ENCODE measurements at regions not wholly inside any gene's neighbourhood (a gene's known extent, or its start where the extent isn't known, plus 50 kb on each side); places are given as distances from the start of the nearest gene placed in this dataset.

DNA sequence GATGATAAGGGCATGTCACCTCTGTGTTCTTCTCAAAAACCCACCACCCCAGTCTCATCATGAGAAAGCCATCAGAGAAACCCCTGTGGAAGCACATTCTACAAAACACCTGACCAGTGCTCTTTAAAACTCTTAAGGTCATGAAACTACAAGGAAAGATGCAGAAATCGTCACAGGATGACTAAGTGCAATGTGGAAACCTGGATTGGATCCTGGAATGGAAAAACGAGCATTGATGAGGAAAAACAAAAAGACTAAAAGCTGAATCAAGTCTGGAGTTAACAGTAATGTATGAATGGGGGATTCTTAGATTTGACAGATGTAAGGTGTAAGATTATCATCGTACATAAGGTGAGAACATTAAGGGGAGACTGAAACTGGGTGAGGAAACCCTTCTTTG, 211.0 kb downstream of the TBX5 start:
- TF ChIP-seq CTCF (IDR thresholded peaks at IDR 0.05; ENCODE audit: partially characterized antibody, unreplicated experiment) = no peak
- H3K27me3 Mint-ChIP-seq (ENCODE audit: unreplicated experiment) = no peaks in the 10 kb centered on the region
- peaks cover 3% of the 10 kb centered on the region for H3K9me3 Mint-ChIP-seq (ENCODE audit: unreplicated experiment)
- peaks cover 12% of the 10 kb centered on the region for H3K36me3 Mint-ChIP-seq (ENCODE audit: unreplicated experiment)
- DNase-seq = no peak
- no peak overlapping the region for H3K27ac Mint-ChIP-seq (ENCODE audit: unreplicated experiment)
- H3K4me1 Mint-ChIP-seq (ENCODE audit: low read depth, unreplicated experiment) = peaks cover 3% of the 10 kb centered on the region
- no peak overlapping the region for H3K4me3 Mint-ChIP-seq (ENCODE audit: unreplicated experiment)

GRCh38 chr12:114194066-114194465, 211.9 kb downstream of the TBX5 start:
- peaks cover 2% of the 10 kb centered on the region for H3K9me3 Mint-ChIP-seq (ENCODE audit: unreplicated experiment)
- no peak for DNase-seq
- H3K27ac Mint-ChIP-seq (ENCODE audit: unreplicated experiment) = no peak overlapping the region
- peaks cover 6% of the 10 kb centered on the region for H3K4me1 Mint-ChIP-seq (ENCODE audit: low read depth, unreplicated experiment)
- TF ChIP-seq CTCF (IDR thresholded peaks at IDR 0.05; ENCODE audit: partially characterized antibody, unreplicated experiment) = no peak
- H3K36me3 Mint-ChIP-seq (ENCODE audit: unreplicated experiment) = peaks cover 10% of the 10 kb centered on the region
- H3K27me3 Mint-ChIP-seq (ENCODE audit: unreplicated experiment) = peaks cover 2% of the 10 kb centered on the region
- H3K4me3 Mint-ChIP-seq (ENCODE audit: unreplicated experiment) = no peak overlapping the region

- H3K4me1 Mint-ChIP-seq (ENCODE audit: low read depth, unreplicated experiment) = peaks cover 6% of the 10 kb centered on the region
- H3K36me3 Mint-ChIP-seq (ENCODE audit: unreplicated experiment) = peaks cover 6% of the 10 kb centered on the region
- peaks cover 2% of the 10 kb centered on the region for H3K27me3 Mint-ChIP-seq (ENCODE audit: unreplicated experiment)
- H3K27ac Mint-ChIP-seq (ENCODE audit: unreplicated experiment) = no peak overlapping the region
- H3K4me3 Mint-ChIP-seq (ENCODE audit: unreplicated experiment) = no peak overlapping the region
- no peak for TF ChIP-seq CTCF (IDR thresholded peaks at IDR 0.05; ENCODE audit: partially characterized antibody, unreplicated experiment)
- no peaks in the 10 kb centered on the region for H3K9me3 Mint-ChIP-seq (ENCODE audit: unreplicated experiment)
- DNase-seq = no peak
These were observed 212.5 kb downstream of the TBX5 start for GRCh38 chr12:114193474-114193873.

- no peak overlapping the region for H3K4me3 Mint-ChIP-seq (ENCODE audit: unreplicated experiment)
- peaks cover 9% of the 10 kb centered on the region for H3K4me1 Mint-ChIP-seq (ENCODE audit: low read depth, unreplicated experiment)
- TF ChIP-seq CTCF (IDR thresholded peaks at IDR 0.05; ENCODE audit: partially characterized antibody, unreplicated experiment) = no peak
- no peaks in the 10 kb centered on the region for H3K9me3 Mint-ChIP-seq (ENCODE audit: unreplicated experiment)
- H3K27ac Mint-ChIP-seq (ENCODE audit: unreplicated experiment) = no peak overlapping the region
- peaks cover 2% of the 10 kb centered on the region for H3K27me3 Mint-ChIP-seq (ENCODE audit: unreplicated experiment)
- no peaks in the 10 kb centered on the region for H3K36me3 Mint-ChIP-seq (ENCODE audit: unreplicated experiment)
- no peak for DNase-seq
These were observed 213.4 kb downstream of the TBX5 start for GRCh38 chr12:114192549-114192948.

GRCh38 chr12:114192013-114192412, 213.9 kb downstream of the TBX5 start:
- Mint-ChIP-seq H3K27ac (ENCODE audit: unreplicated experiment) (no peak overlapping the region), H3K9me3 (ENCODE audit: unreplicated experiment) (no peaks in the 10 kb centered on the region), H3K4me1 (ENCODE audit: low read depth, unreplicated experiment) (peaks cover 12% of the 10 kb centered on the region), H3K36me3 (ENCODE audit: unreplicated experiment) (no peaks in the 10 kb centered on the region), H3K27me3 (ENCODE audit: unreplicated experiment) (peaks cover 2% of the 10 kb centered on the region), H3K4me3 (ENCODE audit: unreplicated experiment) (no peak overlapping the region)
- TF ChIP-seq CTCF (IDR thresholded peaks at IDR 0.05; ENCODE audit: partially characterized antibody, unreplicated experiment) = no peak
- DNase-seq = no peak
